ENCODE measurements at regions not wholly inside any gene's neighbourhood (a gene's known extent, or its start where the extent isn't known, plus 50 kb on each side); places are given as distances from the start of the nearest gene placed in this dataset.
A peak's percentile ranks its signal among the peaks of the same experiment; 100 is the strongest.

DNA sequence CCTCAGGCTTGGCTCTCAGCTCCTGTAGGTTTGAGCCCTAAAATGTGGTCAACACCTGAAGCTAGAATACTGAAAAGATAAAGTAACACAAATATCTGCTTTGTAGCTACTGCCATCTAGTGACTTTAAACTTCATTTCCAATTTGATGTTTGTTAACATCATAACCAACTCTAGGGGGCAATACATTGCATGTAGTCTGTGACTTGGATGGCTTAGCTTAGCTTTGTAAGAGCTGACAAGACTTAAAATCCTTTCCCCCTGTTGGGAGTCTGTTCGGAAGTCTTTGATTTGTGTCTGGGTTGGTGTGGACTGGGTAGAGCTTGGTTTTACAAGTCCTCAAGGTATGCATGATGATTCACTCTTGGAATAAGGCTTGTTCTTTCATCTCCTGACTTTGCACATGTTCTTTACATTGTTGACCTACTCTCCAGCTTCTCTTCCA is 51.7 kb downstream of the SCN11A start:
- no peak overlapping the region for H3K27ac ChIP-seq
- no peak for DNase-seq
- no peaks in the 10 kb centered on the region for H3K4me1 ChIP-seq
- no peaks in the 10 kb centered on the region for H3K36me3 ChIP-seq
- no peaks in the 10 kb centered on the region for H3K9me3 ChIP-seq
- H3K4me3 ChIP-seq: no peak overlapping the region
- no peak for TF ChIP-seq POLR2A (IDR thresholded peaks at IDR 0.05)
- TF ChIP-seq, protein P1, sequence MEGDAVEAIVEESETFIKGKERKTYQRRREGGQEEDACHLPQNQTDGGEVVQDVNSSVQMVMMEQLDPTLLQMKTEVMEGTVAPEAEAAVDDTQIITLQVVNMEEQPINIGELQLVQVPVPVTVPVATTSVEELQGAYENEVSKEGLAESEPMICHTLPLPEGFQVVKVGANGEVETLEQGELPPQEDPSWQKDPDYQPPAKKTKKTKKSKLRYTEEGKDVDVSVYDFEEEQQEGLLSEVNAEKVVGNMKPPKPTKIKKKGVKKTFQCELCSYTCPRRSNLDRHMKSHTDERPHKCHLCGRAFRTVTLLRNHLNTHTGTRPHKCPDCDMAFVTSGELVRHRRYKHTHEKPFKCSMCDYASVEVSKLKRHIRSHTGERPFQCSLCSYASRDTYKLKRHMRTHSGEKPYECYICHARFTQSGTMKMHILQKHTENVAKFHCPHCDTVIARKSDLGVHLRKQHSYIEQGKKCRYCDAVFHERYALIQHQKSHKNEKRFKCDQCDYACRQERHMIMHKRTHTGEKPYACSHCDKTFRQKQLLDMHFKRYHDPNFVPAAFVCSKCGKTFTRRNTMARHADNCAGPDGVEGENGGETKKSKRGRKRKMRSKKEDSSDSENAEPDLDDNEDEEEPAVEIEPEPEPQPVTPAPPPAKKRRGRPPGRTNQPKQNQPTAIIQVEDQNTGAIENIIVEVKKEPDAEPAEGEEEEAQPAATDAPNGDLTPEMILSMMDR (IDR thresholded peaks at IDR 0.05): peak in 5 of 6 experiments; percentile 11 to 63 (median 48)
- no peaks in the 10 kb centered on the region for H3K27me3 ChIP-seq

DNA sequence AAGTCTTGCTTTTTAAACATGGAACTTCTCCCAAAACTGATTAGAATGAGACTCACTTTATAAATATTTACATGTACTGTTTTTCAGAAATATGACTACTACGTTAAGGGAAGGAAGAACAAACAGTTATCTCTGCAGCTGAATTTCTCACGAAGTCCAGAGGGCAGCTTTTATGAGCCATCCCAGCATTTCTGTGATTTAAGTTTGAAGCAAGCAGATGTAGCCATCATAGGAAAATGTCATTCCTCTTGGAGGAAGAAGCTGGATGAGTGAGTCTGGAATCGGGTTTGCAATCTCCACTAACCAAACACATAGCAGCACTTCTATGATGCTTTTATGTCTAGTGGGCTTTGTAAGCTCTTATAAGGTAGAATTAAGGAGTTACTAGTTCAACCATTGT is 53.7 kb downstream of the SCN11A start:
- TF ChIP-seq, protein P1 (IDR thresholded peaks at IDR 0.05): no peak
- no peak for TF ChIP-seq POLR2A (IDR thresholded peaks at IDR 0.05)
- no peaks in the 10 kb centered on the region for H3K27me3 ChIP-seq
- H3K4me1 ChIP-seq: no peaks in the 10 kb centered on the region
- no peak overlapping the region for H3K4me3 ChIP-seq
- H3K27ac ChIP-seq: no peak overlapping the region
- no peak for DNase-seq
- no peaks in the 10 kb centered on the region for H3K9me3 ChIP-seq
- H3K36me3 ChIP-seq: no peaks in the 10 kb centered on the region

DNA sequence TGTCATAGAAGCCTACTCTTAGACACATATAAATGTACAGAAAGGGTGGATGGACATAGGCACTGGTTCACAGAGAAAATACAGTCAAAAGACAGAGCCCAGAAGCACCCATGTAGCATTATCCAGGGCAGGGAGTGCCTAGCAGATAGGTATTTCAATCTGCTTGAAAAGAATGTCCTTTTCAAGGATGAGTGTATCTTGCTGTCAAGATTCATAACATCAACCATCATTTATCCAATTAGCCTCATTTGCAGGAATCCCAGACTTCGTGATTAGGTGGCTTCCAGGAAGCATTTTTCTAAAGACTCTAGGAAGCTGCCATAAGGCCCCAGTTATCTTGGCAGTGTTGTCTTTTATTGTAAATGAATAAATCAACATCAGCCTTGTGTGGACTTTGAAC is 55.6 kb downstream of the SCN11A start:
- Histone ChIP-seq H3K36me3 (no peaks in the 10 kb centered on the region), H3K4me1 (no peaks in the 10 kb centered on the region), H3K4me3 (no peak overlapping the region), H3K9me3 (no peaks in the 10 kb centered on the region), H3K27ac (no peak overlapping the region), H3K27me3 (no peaks in the 10 kb centered on the region)
- no peak for TF ChIP-seq POLR2A (IDR thresholded peaks at IDR 0.05)
- TF ChIP-seq, protein P1 (IDR thresholded peaks at IDR 0.05): no peak
- no peak for DNase-seq

DNA sequence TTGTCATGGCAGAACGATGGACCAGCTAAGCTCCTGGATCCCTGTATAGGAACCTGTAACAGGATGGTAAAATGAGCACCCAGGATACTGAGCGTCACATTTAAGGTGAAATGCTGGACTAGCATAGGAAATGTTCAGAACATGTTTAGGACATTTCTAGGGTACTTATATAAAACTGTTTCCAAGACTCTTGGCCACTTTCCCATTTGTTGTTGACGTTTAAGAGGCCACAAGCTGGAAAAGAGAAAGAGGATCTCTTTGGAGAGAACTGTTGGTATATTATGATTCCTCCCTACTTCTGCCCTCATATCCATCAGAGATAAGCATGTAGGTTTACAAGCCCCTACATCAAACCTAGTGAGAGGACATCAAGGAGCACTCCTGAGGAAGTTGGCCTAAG is 57.5 kb downstream of the SCN11A start:
- no peak for TF ChIP-seq POLR2A (IDR thresholded peaks at IDR 0.05)
- TF ChIP-seq, protein P1 (IDR thresholded peaks at IDR 0.05): no peak
- H3K9me3 ChIP-seq: no peaks in the 10 kb centered on the region
- no peaks in the 10 kb centered on the region for H3K27me3 ChIP-seq
- no peak overlapping the region for H3K27ac ChIP-seq
- no peak overlapping the region for H3K4me3 ChIP-seq
- no peak for DNase-seq
- H3K4me1 ChIP-seq: no peaks in the 10 kb centered on the region
- H3K36me3 ChIP-seq: no peaks in the 10 kb centered on the region

DNA sequence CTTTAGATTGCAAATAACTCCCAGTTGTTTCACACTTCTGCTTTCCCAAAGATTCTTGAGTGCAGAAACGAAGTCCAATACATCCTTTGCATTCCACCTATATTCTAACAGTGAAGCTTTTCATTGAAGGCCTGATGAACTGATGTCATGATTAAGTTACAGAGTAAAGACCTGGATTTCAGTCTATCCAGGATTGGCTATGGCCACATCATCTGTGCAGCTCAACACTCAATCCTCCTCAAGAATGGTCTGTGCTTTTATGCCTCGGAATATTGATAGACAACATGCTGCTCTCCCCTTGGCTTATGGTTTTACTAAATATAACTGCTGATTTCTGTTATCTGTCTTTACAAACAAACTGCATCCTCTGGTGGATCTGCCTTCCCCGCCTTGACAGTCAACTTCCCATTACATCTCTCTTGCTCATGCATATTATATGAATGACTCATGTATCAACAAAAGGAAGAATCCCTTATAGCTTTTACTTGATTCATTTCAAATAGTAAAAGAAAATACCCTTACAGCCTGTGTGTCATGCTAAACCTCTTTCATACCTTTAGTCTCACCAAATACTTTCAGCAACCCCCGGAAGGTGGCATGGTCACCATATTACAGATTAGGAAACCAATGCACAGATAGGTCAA is 59.5 kb downstream of the SCN11A start:
- Histone ChIP-seq H3K27ac (no peak overlapping the region), H3K36me3 (no peaks in the 10 kb centered on the region), H3K27me3 (no peaks in the 10 kb centered on the region), H3K4me1 (no peaks in the 10 kb centered on the region), H3K9me3 (no peaks in the 10 kb centered on the region), H3K4me3 (no peak overlapping the region)
- DNase-seq: no peak
- TF ChIP-seq, protein P1 (IDR thresholded peaks at IDR 0.05): no peak
- no peak for TF ChIP-seq POLR2A (IDR thresholded peaks at IDR 0.05)

DNA sequence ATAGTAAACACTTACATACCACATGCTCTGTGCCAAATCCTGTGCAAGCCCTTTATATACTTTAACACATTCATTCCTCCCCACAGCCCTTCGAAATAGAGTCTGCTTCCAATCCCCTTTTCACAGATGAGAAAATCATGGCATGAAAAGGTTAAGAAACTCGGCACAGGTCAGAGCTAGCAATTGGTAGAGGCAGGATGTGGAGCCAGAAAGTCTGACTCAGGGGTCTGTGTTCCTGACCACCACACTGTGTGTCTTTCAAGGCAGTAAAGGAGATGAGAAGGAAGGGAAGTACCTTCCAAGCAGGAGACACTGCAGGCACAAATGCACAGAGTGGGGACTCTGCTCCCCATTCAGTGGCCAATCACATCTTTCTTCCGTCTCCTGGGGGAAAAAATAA is 61.1 kb downstream of the SCN11A start:
- no peak for DNase-seq
- H3K36me3 ChIP-seq: no peaks in the 10 kb centered on the region
- no peak overlapping the region for H3K4me3 ChIP-seq
- H3K27ac ChIP-seq: no peak overlapping the region
- TF ChIP-seq, protein P1 (IDR thresholded peaks at IDR 0.05): no peak
- no peak for TF ChIP-seq POLR2A (IDR thresholded peaks at IDR 0.05)
- no peaks in the 10 kb centered on the region for H3K27me3 ChIP-seq
- no peaks in the 10 kb centered on the region for H3K4me1 ChIP-seq
- no peaks in the 10 kb centered on the region for H3K9me3 ChIP-seq
